ENCODE measurements at regions not wholly inside any gene's neighbourhood (a gene's known extent, or its start where the extent isn't known, plus 50 kb on each side); places are given as distances from the start of the nearest gene placed in this dataset.
"Not testable (repeated sequence)": the region's sequence is repeated elsewhere in the genome, so short reads cannot be mapped to it uniquely, and the experiment has no call there.

DNA sequence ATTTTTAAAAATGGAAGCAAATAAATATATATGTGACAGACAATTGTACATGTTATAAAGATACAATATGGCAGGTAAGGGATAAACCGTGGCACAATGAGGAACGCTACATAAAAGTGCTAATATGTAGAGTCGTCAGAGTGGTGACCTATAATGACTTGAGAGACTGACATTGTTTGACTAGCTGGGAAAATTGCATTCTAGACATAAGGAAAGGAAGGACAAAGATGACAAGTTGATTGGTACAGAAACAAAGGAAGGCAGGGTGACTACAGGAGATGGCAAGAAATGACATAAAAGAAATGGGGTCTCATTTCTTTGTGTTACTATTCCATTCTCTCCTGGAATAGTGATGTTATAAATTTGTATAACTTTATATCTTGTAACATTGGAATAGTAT, 420.4 kb downstream of the DSC3 start:
- DNase-seq, result no peak

GRCh38 chr18:30618567-30618966, 424.0 kb downstream of the DSC3 start:
- DNase-seq, result no peak

DNA sequence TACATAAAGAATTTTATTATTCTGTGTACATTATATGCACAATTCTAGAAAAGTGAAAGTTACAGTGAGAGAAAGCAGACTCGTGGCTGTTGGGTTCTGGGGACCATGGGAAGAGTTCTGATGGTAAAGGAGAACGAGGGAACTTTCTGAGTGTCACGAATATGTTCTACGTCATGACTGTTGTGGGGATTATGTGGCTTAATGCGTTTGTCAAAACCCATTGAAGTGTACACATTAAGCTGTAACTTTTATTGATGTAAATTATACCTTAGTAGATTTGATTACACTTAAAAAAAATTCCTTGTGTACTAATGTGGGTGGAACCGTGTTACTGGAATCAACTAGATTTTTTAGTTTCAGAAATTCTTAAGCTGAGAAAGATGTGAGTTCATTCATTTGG, 426.1 kb downstream of the DSC3 start:
- no peak for DNase-seq

DNA sequence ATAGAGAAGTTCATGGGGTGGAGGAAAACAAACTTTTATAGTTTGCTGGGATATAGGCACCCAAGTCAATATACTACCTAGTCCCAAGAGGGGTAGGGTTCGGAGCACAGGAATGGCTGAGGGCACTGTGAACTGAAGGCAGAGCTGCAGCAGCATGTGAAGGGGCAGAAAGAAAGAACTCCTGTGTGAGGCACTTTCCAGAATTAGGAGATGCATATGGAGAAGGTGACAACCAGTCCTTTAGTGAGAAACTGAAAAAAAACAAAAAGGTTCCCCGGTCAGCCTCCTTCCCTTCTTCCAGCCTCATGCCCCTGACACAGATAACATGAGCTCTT, 429.1 kb downstream of the DSC3 start:
- DNase-seq, result no peak

DNA sequence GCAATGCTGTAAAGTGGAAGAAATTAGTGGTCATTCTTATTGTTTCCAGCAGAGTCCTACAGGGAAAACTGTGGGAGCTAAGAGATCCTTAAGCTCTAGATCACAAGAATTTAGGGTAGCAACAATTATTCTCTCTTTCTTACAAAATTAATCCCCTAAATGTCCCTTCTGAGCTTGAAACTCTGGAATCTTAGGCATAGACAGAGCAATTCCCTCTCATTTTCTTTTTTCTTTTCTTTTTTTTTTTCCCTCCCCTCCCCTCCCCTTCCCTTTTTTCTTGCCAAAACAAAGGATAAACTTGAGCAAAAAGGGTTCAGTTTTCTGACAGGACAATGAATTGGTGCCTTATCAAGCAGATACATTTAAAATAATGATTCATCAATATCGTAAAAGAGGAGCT, 441.0 kb downstream of the DSC3 start:
- no peak for DNase-seq

DNA sequence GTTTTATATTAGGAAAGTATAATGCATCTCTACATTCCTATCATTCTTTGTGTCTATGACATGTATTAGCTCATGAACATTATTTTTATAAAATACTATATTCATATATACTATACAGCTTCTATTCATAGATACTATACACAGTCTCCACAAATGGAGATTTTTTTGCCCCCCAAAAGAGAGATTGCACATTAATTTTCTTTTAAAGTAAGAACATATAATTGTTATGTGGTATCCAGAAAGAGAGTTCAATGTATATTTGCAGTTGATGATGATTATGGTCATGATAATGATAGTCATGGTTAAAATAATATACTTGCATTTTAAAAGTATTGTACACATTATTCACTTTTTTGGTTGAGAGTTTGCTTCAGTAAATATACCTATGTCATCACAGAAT, 445.3 kb downstream of the DSC3 start:
- DNase-seq, result no peak

- DNase-seq, result no peak
Observed at GRCh38 chr18:30596635-30597034, 445.9 kb downstream of the DSC3 start.

DNA sequence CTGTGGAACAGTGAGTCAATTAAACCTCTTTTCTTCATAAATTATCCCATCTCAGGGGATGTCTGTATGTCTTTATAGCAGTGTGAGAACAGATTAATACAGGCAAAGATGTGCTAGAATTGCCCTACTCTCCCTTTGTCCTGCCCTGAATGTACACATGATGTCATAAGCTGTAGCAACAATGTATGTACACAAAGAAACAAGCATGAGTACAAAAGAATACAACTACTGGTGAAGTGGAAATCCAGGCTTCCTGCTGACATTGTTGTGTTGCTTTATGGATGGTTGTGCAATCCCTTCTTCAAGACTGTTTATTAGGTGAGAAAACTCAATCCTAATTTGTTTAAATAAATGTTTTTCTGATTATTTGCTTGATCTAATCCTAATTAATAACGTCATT, 446.6 kb downstream of the DSC3 start:
- DNase-seq, result no peak

DNA sequence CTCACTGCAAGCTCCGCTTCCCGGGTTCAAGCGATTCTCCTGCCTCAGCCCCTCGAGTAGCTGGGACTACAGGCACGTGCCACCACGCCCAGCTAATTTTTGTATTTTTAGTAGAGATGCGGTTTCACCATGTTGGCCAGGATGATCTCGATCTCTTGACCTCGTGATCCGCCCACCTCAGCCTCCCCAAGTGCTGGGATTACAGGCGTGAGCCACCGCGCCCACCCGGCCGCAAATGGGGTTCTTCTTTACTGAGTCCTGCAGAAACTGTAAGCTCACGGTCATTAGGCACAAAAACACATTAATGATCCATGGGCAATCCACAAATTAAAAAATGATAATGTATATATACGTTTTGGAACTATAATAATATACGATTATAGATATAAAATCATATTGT, 447.6 kb downstream of the DSC3 start:
- DNase-seq, result not testable (repeated sequence)

- no peak for DNase-seq
Observed at GRCh38 chr18:30591462-30591861, 451.1 kb downstream of the DSC3 start.

- DNase-seq, result no peak
Observed at GRCh38 chr18:30588673-30589164, 453.8 kb downstream of the DSC3 start.

DNA sequence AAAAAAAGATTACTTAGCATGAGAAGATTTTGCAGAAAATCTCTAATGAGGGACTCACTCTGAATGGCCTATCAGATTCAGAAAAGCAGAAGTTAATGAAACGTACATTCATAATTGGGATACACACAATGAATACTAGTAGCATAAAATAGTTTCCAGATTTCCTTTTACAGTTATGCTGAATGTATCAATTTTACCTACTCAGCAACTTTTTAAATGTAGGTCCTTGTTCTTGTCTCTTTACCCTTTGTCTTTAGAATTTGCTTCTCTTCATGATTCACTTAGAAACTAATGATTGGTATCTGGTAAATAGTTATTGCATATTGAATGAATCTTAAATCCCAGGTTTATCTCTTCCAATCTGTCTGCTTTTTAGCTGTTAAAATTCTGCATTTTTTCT, 458.8 kb downstream of the DSC3 start:
- no peak for DNase-seq

DNA sequence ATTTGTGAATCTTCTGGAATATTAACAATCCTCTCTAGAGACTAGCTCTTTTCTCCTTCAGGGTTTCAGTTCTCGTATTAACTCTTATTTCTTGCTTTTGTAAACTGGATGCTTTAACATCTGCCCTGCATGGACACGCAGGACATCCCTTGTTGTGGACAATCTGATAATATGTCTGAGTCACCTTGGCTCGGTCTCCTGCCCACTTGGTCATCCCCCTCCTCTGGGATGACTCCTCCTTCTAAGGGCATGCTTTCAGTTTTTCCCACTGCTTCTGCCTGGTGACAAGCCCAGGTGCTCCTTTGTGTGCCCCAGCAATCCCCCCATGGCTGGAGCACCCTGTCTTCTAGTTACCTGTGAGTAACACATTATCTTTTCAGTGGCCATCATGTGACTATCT, 460.5 kb downstream of the DSC3 start:
- DNase-seq, result no peak

- DNase-seq, result no peak
Observed at GRCh38 chr18:30578707-30579106, 463.8 kb downstream of the DSC3 start.

DNA sequence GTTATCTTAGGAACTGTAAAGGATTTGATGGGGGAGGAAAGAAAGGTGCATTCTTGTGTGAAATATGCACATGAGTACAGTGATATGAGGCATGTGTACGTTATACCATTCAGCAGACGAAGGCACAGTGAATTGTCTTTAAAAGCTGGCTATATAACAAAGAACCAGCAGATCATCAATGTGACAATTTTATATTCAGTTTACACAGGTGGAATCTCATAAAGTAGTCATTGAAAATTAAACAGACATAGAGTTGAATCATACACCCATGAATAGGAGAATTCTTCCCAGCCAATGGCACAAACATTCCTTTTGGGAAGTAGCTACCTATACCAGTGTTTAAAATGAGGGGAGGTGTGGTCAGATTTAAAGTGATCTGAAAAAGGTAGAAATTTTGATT, 470.3 kb downstream of the DSC3 start:
- no peak for DNase-seq

GRCh38 chr18:30568333-30568732, 474.2 kb downstream of the DSC3 start:
- no peak for DNase-seq

DNA sequence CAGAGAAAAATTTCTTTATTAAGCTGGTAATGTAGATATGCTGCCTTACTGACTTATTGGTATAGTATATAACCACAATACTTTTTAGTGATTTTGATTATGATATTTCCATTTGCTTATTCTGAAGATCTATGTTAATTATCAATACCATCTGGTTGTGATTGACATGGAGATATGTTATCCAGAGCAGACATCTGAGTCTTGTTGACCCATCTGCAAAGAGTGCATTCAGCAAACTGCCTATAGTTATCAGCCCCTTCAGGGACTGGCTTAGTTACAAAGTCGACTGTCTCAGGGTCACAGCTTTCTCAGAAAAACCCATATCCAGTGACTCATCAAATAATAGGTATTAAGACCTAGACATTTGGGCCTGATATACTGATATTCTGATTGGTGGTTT, 475.7 kb downstream of the DSC3 start:
- DNase-seq, result no peak

DNA sequence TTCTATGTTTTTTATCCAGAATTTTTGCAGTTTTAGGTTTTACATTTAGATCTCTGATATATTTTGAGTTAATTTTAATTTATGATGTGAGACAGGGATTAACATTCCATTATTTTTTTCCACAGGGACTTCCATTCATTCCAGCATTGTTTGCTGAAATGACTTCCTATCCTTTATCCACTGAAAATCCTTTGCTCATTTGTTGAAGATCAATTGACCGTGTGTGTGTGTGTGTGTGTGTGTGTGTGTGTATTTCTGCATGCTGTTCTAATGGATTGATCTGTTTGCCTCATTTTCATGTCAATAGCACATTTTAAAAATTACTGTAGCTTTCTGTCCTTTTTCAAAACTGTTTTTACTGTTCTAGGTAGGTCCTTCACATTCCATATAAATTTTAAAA, 480.3 kb downstream of the DSC3 start:
- no peak for DNase-seq

DNA sequence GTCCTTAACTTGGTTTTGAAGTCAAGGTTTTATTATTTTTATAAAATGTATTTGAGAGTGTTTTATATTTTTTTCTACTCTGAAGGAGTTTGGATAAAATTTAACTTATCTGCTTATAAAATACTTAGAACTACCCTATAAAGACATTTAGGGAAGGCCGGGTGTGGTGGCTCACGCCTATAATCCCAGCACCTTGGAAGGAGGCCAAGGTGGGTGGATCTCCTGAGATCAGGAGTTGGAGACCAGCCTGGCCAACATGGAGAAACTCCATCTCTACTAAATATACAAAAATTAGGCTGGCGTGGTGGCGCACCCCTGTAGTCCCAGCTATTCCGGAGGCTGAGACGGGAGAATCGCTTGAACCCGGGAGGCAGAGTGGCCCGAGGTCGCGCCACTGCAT, 486.4 kb downstream of the DSC3 start:
- DNase-seq, result no peak

DNA sequence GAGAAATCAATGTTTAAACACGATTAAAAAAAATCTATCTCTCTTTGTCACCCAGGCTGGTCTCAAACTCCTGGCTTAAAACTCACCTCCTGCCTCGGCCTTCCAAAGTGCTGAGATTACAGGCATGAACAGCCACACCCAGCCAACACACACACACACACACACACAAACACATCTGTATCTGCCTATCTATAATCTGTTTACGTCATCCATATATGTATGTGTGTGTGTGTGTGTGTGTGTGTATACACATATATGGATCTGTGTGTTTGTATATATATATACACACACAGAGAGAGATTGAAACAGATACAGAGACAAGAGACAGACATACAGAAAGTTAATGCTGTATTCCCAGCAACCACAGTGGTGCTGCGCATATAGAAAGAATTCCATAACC, 497.1 kb downstream of the DSC3 start:
- DNase-seq, result no peak

GRCh38 chr18:30544141-30544540, 498.4 kb downstream of the DSC3 start:
- DNase-seq, result no peak

DNA sequence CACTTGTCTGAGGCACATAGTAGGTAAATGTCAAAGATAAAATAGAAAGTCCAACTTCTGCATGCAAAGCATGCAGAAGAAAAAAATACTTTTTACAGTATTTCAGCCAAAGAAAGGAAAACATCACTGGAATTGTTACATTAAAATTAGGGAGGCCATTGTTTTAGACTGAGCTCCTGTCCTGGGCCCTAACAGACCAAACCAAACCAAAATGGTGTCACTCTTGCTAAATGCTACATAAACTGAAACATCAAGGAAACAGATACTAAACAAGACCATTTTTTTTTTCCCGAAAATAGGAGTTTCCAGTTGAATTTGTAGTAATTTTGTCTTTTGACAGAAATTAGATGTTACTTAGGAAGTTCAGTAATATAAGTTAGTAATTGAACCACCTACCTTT, 508.8 kb downstream of the DSC3 start:
- DNase-seq, result no peak

- no peak for DNase-seq
Observed at GRCh38 chr18:30527917-30528316, 514.6 kb downstream of the DSC3 start.

DNA sequence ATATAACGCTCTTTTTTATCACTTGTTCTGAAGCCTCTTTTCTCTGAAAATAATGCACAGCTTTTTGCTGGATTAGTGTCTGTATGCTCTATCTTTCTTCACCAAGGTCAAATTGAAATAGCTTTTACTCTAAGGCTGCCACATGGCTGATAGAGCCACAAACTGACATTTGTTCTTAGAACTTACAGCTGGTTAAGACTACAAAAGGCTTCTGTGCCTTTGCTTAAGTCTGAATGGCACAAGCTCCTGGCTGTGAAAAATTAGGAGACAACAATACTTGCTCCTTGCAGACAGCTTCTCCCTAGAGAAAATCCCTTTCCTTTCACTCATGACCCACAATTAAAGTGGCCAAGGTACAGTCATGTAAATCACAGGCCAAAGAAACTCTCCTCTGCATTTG, 515.3 kb downstream of the DSC3 start:
- no peak for DNase-seq

DNA sequence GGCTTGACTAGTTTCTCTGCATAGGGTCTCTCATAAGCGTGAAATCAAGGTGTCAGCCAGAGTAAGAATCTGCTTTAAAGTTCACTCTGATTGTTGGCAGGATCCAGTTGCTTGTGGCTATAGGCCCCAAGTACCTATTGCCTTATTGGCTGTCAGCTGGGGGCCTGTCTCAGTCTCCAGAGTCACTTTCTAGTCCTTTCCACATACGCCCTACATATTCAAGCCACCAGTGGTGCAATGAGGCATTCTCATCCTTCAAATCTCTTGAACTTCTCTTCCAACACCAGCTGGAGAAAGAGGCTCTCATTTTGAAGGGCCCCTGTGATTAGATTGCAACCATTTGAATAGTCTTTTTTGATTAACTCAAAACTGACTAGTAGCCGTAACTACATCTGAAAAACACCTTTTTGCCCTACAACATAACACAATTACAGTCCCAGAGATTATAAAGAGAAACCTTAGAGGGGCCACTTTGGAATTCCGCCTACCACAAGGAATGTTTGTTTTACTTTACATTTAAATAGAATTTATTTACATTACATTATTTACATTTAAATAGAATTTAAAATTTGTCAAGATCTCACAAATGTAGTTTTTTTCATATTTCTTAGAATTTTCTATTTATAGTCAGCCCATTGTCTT, 520.1 kb downstream of the DSC3 start:
- no peak for DNase-seq

- no peak for DNase-seq
Observed at GRCh38 chr18:30514059-30514458, 528.5 kb downstream of the DSC3 start.

Data from NCI-H2029 treated with DMSO at 0.1 percent for 48 hours (cell line).